ENCODE measurements at regions not wholly inside any gene's neighbourhood (a gene's known extent, or its start where the extent isn't known, plus 50 kb on each side); places are given as distances from the start of the nearest gene placed in this dataset.

GRCh38 chr9:135303280-135303647 lies 176.3 kb upstream of the PPP1R26 start:
- Histone ChIP-seq H3K9ac (ENCODE audit: control insufficient read depth, extremely low read depth, insufficient read depth, low read length) (no peak overlapping the region), H3K4me1 (ENCODE audit: control insufficient read depth, extremely low read depth, insufficient read depth, low read length) (no peaks in the 10 kb centered on the region), H3K4me2 (ENCODE audit: control insufficient read depth, extremely low read depth, insufficient read depth, low read depth, low read length) (no peak overlapping the region), H4K20me1 (ENCODE audit: control insufficient read depth, extremely low read depth, insufficient read depth, low read length) (no peaks in the 10 kb centered on the region), H3K4me3 (ENCODE audit: control insufficient read depth in 2 of 3, extremely low read depth in 1 of 3, insufficient read depth in 2 of 3, low read depth in 1 of 3, low read length in 3 of 3) (no peak overlapping the region), H3K79me2 (ENCODE audit: control insufficient read depth, insufficient read depth, low read length) (no peaks in the 10 kb centered on the region), H3K27ac (ENCODE audit: control insufficient read depth, insufficient read depth, low read length) (no peak overlapping the region), H3K9me3 (ENCODE audit: control insufficient read depth, low read depth, low read length) (no peaks in the 10 kb centered on the region), H3K9me1 (ENCODE audit: control insufficient read depth, extremely low read depth, insufficient read depth, low read length) (no peaks in the 10 kb centered on the region), H3K36me3 (ENCODE audit: control insufficient read depth in 2 of 2, extremely low read depth in 1 of 2, insufficient read depth in 2 of 2, low read length in 2 of 2) (no peaks in the 10 kb centered on the region), H3K27me3 (ENCODE audit: control insufficient read depth, extremely low read depth, insufficient read depth, low read length) (peaks cover 24% of the 10 kb centered on the region), H2AFZ (ENCODE audit: control insufficient read depth, low read length) (no peak overlapping the region)
- dilution Hi-C loops (cut with MboI; ENCODE audit: extremely low pct_ligation_motif_present, low sequenced_read_pairs), result no loop called here
- no peak for FAIRE-seq
- TF ChIP-seq EZH2 (IDR thresholded peaks at IDR 0.05; ENCODE audit: low read length) (no peak), CTCF (optimal IDR thresholded peaks at IDR 0.05 in 1 of 3, IDR thresholded peaks at IDR 0.05 in 1 of 3, conservative IDR thresholded peaks at IDR 0.05 in 1 of 3; ENCODE audit: extremely low read depth in 1 of 3, insufficient read depth in 2 of 3, low read length in 3 of 3) (no peak)
- no peak for DNase-seq (ENCODE audit: low read depth, low spot score)

- DNase-seq (ENCODE audit: low read depth, low spot score), result no peak
- no peaks in the 10 kb centered on the region for H3K9me1 ChIP-seq (ENCODE audit: control insufficient read depth, extremely low read depth, insufficient read depth, low read length)
- H3K4me3 ChIP-seq (ENCODE audit: control insufficient read depth in 2 of 3, extremely low read depth in 1 of 3, insufficient read depth in 2 of 3, low read depth in 1 of 3, low read length in 3 of 3), result no peak overlapping the region
- FAIRE-seq, result no peak
- H3K79me2 ChIP-seq (ENCODE audit: control insufficient read depth, insufficient read depth, low read length), result no peaks in the 10 kb centered on the region
- H3K27me3 ChIP-seq (ENCODE audit: control insufficient read depth, extremely low read depth, insufficient read depth, low read length), result peaks cover 24% of the 10 kb centered on the region
- TF ChIP-seq EZH2 (IDR thresholded peaks at IDR 0.05; ENCODE audit: low read length), result no peak
- TF ChIP-seq CTCF (optimal IDR thresholded peaks at IDR 0.05 in 1 of 3, IDR thresholded peaks at IDR 0.05 in 1 of 3, conservative IDR thresholded peaks at IDR 0.05 in 1 of 3; ENCODE audit: extremely low read depth in 1 of 3, insufficient read depth in 2 of 3, low read length in 3 of 3), result no peak
- H3K36me3 ChIP-seq (ENCODE audit: control insufficient read depth in 2 of 2, extremely low read depth in 1 of 2, insufficient read depth in 2 of 2, low read length in 2 of 2), result no peaks in the 10 kb centered on the region
- H3K27ac ChIP-seq (ENCODE audit: control insufficient read depth, insufficient read depth, low read length), result no peak overlapping the region
- no peak overlapping the region for H2AFZ ChIP-seq (ENCODE audit: control insufficient read depth, low read length)
- no peaks in the 10 kb centered on the region for H3K9me3 ChIP-seq (ENCODE audit: control insufficient read depth, low read depth, low read length)
- H4K20me1 ChIP-seq (ENCODE audit: control insufficient read depth, extremely low read depth, insufficient read depth, low read length), result no peaks in the 10 kb centered on the region
- no peak overlapping the region for H3K9ac ChIP-seq (ENCODE audit: control insufficient read depth, extremely low read depth, insufficient read depth, low read length)
- no peaks in the 10 kb centered on the region for H3K4me1 ChIP-seq (ENCODE audit: control insufficient read depth, extremely low read depth, insufficient read depth, low read length)
- H3K4me2 ChIP-seq (ENCODE audit: control insufficient read depth, extremely low read depth, insufficient read depth, low read depth, low read length), result no peak overlapping the region
- dilution Hi-C loops (cut with MboI; ENCODE audit: extremely low pct_ligation_motif_present, low sequenced_read_pairs), result no loop called here
These were observed 175.6 kb upstream of the PPP1R26 start for GRCh38 chr9:135303865-135304499.

Measured in keratinocyte (primary cell).